GM12878 (cell line): ENCODE measurements at regions not wholly inside any gene's neighbourhood (a gene's known extent, or its start where the extent isn't known, plus 50 kb on each side); places are given as distances from the start of the nearest gene placed in this dataset.
"Not testable (repeated sequence)": the region's sequence is repeated elsewhere in the genome, so short reads cannot be mapped to it uniquely, and the experiment has no call there.

Source experiments
- ATAC-seq: fragments of 200-7000 bp; cut with Tn5 transposase; 3 replicates; pipeline ENCODE4 v1.9.1; 2020; ENCODE audit warnings: mild to moderate bottlenecking, moderate library complexity
- BruUV-seq: library from RNA; stranded (reverse); fragments of 400-500 nt; replicated peaks from 2 replicates; lab custom pipeline; 2021; lab: Mats Ljungman, UMichigan
- CTCF ChIA-PET: fragments of 300-600 bp; sonication (Branson Sonifier 250); formaldehyde crosslinking; extraction: SDS; loops from one replicate; lab custom pipeline; 2021; ENCODE audit warnings: inconsistent platforms; lab: Yijun Ruan, JAX
- POLR2A ChIA-PET: fragments of 350-600 bp; formaldehyde crosslinking; extraction: SDS; loops from one replicate; lab custom pipeline; 2021; ENCODE audit warnings: inconsistent platforms; lab: Charles Lee
- RAD21 ChIA-PET: fragments of 300-600 bp; sonication (Branson Sonifier 250); formaldehyde crosslinking; loops from one replicate; lab custom pipeline; 2023; ENCODE audit warnings: antibody characterized with exemption; ENCODE audit not compliant: unreplicated experiment; lab: Charles Lee
- SMC1A ChIA-PET: fragments of 300-600 bp; sonication (Branson Sonifier 250); formaldehyde crosslinking; loops from one replicate; lab custom pipeline; 2023; ENCODE audit not compliant: unreplicated experiment, uncharacterized antibody; lab: Charles Lee
- DNase-seq: peaks from one replicate; pipeline ENCODE4 v3.0.0-alpha.2; 2011; ENCODE audit warnings: low read depth, low spot score
- FAIRE-seq: peaks from 3 replicates; lab custom pipeline; 2011; peaks lifted over from hg19 to GRCh38; lab: Jason Lieb, UNC
- H2AFZ ChIP-seq: 2 replicates; pipeline ENCODE4 v1.6.0; 2011; ENCODE audit warnings: low read depth, low read length, control low read depth; ENCODE audit not compliant: control insufficient read depth
- H3K27ac ChIP-seq: 2 replicates; pipeline ENCODE4 v1.5.1; 2011; ENCODE audit warnings: control low read depth; ENCODE audit not compliant: control insufficient read depth, insufficient read depth
- H3K27me3 ChIP-seq, 2 experiments: replicated peaks in 1 of 2; 2 replicates each; pipeline versions ENCODE4 v1.6.0 to v1.6.1; 2011; ENCODE audit warnings: low read length in 1 of 2; ENCODE audit not compliant: control insufficient read depth in 2 of 2, insufficient read depth in 2 of 2
- H3K36me3 ChIP-seq, 2 experiments: 2 replicates each; pipeline ENCODE4 v1.5.1; 2011; ENCODE audit warnings: low read length in 1 of 2; ENCODE audit not compliant: control insufficient read depth in 2 of 2, insufficient read depth in 2 of 2
- H3K4me1 ChIP-seq: 2 replicates; pipeline ENCODE4 v1.6.1; 2011; ENCODE audit warnings: mild to moderate bottlenecking, low read length, moderate library complexity, mixed read lengths; ENCODE audit not compliant: control insufficient read depth, insufficient read depth
- H3K4me2 ChIP-seq: 2 replicates; pipeline ENCODE4 v1.6.0; 2011; ENCODE audit warnings: control low read depth; ENCODE audit not compliant: control insufficient read depth, insufficient read depth
- H3K4me3 ChIP-seq: fragments of 200-600 bp; sonication (generic); 2 replicates; pipeline ENCODE4 v1.5.1; 2016
- H3K79me2 ChIP-seq: 2 replicates; pipeline ENCODE4 v1.6.0; 2011; ENCODE audit warnings: low read length; ENCODE audit not compliant: control insufficient read depth, insufficient read depth
- H3K9ac ChIP-seq: 2 replicates; pipeline ENCODE4 v1.8.0; 2011; ENCODE audit warnings: low read length, control low read depth, mixed read lengths; ENCODE audit not compliant: control insufficient read depth, insufficient read depth
- H3K9me3 ChIP-seq: replicated peaks from 3 replicates; pipeline ENCODE4 v1.5.1; 2011; ENCODE audit warnings: mild to moderate bottlenecking, low read length; ENCODE audit not compliant: control insufficient read depth, insufficient read depth
- H4K20me1 ChIP-seq: 2 replicates; pipeline ENCODE4 v1.6.0; 2011; ENCODE audit not compliant: control insufficient read depth, insufficient read depth
- MLLT1 ChIP-seq: fragments of 450-650 bp; IDR thresholded peaks from 2 replicates; pipeline ENCODE4 v1.6.1; 2016; ENCODE audit warnings: mild to moderate bottlenecking
- NR2F1 ChIP-seq: fragments of 450-650 bp; conservative IDR thresholded peaks from 2 replicates; pipeline ENCODE4 v1.6.1; 2017; ENCODE audit warnings: mild to moderate bottlenecking
- RAD21 ChIP-seq: IDR thresholded peaks from 2 replicates; pipeline ENCODE4 v1.6.1; 2011; ENCODE audit warnings: mild to moderate bottlenecking, low read depth, low read length, moderate library complexity; ENCODE audit not compliant: insufficient read depth
- WGBS: methylation state at CpG from one replicate; pipeline ENCODE4 v1.1.6; 2016; ENCODE audit warnings: low lambda C conversion rate; ENCODE audit not compliant: insufficient replicate concordance, insufficient coverage; ENCODE audit errors: missing lambda C conversion rate; 5-methylcytosine and 5-hydroxymethylcytosine counted together
- in situ Hi-C: fragments of 300-500 bp; cut with MboI; formaldehyde crosslinking; loops from 9 replicates; pipeline ENCODE4 v1.14.3; 2018; ENCODE audit warnings: mixed read lengths
- intact Hi-C: fragments of 100-400 bp; cut with micrococcal nuclease; formaldehyde crosslinking; loops from one replicate; pipeline ENCODE4 v1.14.2; 2022; ENCODE audit not compliant: unreplicated experiment

- FAIRE-seq (no peak), ATAC-seq (no peak), DNase-seq (no peak)
- TF ChIP-seq MLLT1 (no peak), NR2F1 (no peak), RAD21 (no peak)
- POLR2A ChIA-PET, result no interaction called here
- Histone ChIP-seq H3K27me3 (no peaks in the 10 kb centered on the region), H3K4me3 (no peak overlapping the region), H3K4me2 (no peak overlapping the region), H3K27ac (no peak overlapping the region), H3K9ac (no peak overlapping the region), H2AFZ (no peak overlapping the region), H3K79me2 (no peaks in the 10 kb centered on the region), H3K36me3 (no peaks in the 10 kb centered on the region), H3K9me3 (peaks cover 1% of the 10 kb centered on the region; the same call in 1 of the 3 replicates), H4K20me1 (no peaks in the 10 kb centered on the region), H3K4me1 (no peaks in the 10 kb centered on the region)
- CTCF ChIA-PET, result no interaction called here
- RAD21 ChIA-PET, result no interaction called here
- no TSS peak for BruUV-seq
- in situ Hi-C loops, result no loop called here
- intact Hi-C loops, result no loop called here
- SMC1A ChIA-PET, result interaction anchor here (1.5 kb wide), 1 partner anchor 10 kb away, joined by 3 read pairs; no protein-coding TSS in a partner anchor
- WGBS, result 62% methylated on average over 15 of the region's 15 CpGs
Observed at GRCh38 chr11:11717064-11717725, 95.4 kb upstream of the GALNT18 start.

- FAIRE-seq, BruUV-seq, H3K27ac ChIP-seq, H3K9me3 ChIP-seq, H3K4me2 ChIP-seq, H3K4me1 ChIP-seq, H3K36me3 ChIP-seq, H3K27me3 ChIP-seq, H4K20me1 ChIP-seq, ATAC-seq, H2AFZ ChIP-seq, H3K79me2 ChIP-seq, CTCF ChIA-PET, SMC1A ChIA-PET, H3K4me3 ChIP-seq, intact Hi-C loops, in situ Hi-C loops, RAD21 ChIA-PET, DNase-seq, H3K9ac ChIP-seq, POLR2A ChIA-PET: not testable (repeated sequence)
- 11% methylated on average over 1 of the region's 1 CpG for WGBS
Observed at GRCh38 chr11:11715075-11715474, 93.3 kb upstream of the GALNT18 start.
